Common myeloid progenitor, CD34-positive (primary cell): ENCODE measurements at regions not wholly inside any gene's neighbourhood (a gene's known extent, or its start where the extent isn't known, plus 50 kb on each side); places are given as distances from the start of the nearest gene placed in this dataset.

ENCODE experiments used
- CTCF ChIA-PET: fragments of 350-600 bp; sonication (Branson Sonifier 250); formaldehyde crosslinking; loops from one replicate; lab custom pipeline; 2021; ENCODE audit warnings: antibody characterized with exemption; lab: Charles Lee
- POLR2A ChIA-PET: fragments of 350-600 bp; sonication (Branson Sonifier 250); formaldehyde crosslinking; loops from one replicate; lab custom pipeline; 2021; ENCODE audit warnings: antibody characterized with exemption; lab: Charles Lee
- DNase-seq, 3 donors: peaks; one replicate each; pipeline versions ENCODE4 v3.0.0 to v3.0.0-alpha.2; 2013
- H3K27ac ChIP-seq, 2 experiments: 1 replicate in 1 of 2; 2 replicates in 1 of 2; pipeline ENCODE4 v1.7.0; 2013; ENCODE audit warnings: inconsistent platforms in 2 of 2, low read length in 2 of 2, mild to moderate bottlenecking in 2 of 2, low read depth in 1 of 2, moderate library complexity in 1 of 2; ENCODE audit not compliant: severe bottlenecking in 2 of 2, insufficient read depth in 1 of 2, poor library complexity in 1 of 2
- H3K27me3 ChIP-seq, 5 experiments: replicated peaks in 2 of 5; 1 replicate in 3 of 5; 2 replicates in 2 of 5; pipeline versions ENCODE4 v1.6.1 to v1.7.0; 2013; ENCODE audit warnings: low read length in 4 of 5, mild to moderate bottlenecking in 2 of 5, moderate library complexity in 2 of 5, inconsistent platforms in 1 of 5; ENCODE audit not compliant: insufficient read depth in 5 of 5, control insufficient read depth in 4 of 5
- H3K36me3 ChIP-seq, 4 experiments: 1 replicate in 2 of 4; 2 replicates in 2 of 4; pipeline versions ENCODE4 v1.6.1 to v1.7.0; 2013; ENCODE audit warnings: low read length in 3 of 4, control low read depth in 1 of 4, mild to moderate bottlenecking in 1 of 4; ENCODE audit not compliant: control insufficient read depth in 4 of 4, insufficient read depth in 4 of 4
- H3K4me1 ChIP-seq, 4 experiments: 1 replicate in 3 of 4; 2 replicates in 1 of 4; pipeline versions ENCODE4 v1.6.1 to v1.7.1; 2013; ENCODE audit warnings: low read length in 3 of 4, mild to moderate bottlenecking in 3 of 4, control low read depth in 1 of 4, inconsistent platforms in 1 of 4, moderate library complexity in 1 of 4; ENCODE audit not compliant: control insufficient read depth in 4 of 4, insufficient read depth in 4 of 4; ENCODE audit errors: control extremely low read depth in 1 of 4
- H3K4me3 ChIP-seq, 7 experiments: 1 replicate in 4 of 7; 2 replicates in 3 of 7; pipeline versions ENCODE4 v1.5.1 to v1.7.0; 2013; ENCODE audit warnings: mild to moderate bottlenecking in 7 of 7, low read length in 6 of 7, moderate library complexity in 6 of 7, inconsistent platforms in 2 of 7, low read depth in 2 of 7, control low read depth in 1 of 7; ENCODE audit not compliant: insufficient read depth in 4 of 7, control insufficient read depth in 1 of 7; ENCODE audit errors: extremely low read depth in 1 of 7
- H3K9me3 ChIP-seq, 5 experiments: 1 replicate in 4 of 5; 2 replicates in 1 of 5; pipeline versions ENCODE4 v1.6.1 to v1.7.1; 2013; ENCODE audit warnings: low read length in 4 of 5, mild to moderate bottlenecking in 2 of 5, inconsistent platforms in 1 of 5, low read depth in 1 of 5, moderate library complexity in 1 of 5; ENCODE audit not compliant: control insufficient read depth in 4 of 5, insufficient read depth in 2 of 5; ENCODE audit errors: control extremely low read depth in 1 of 5
- WGBS: methylation state at CpG from one replicate; pipeline ENCODE4 v1.1.5; 2013; ENCODE audit not compliant: insufficient coverage; 5-methylcytosine and 5-hydroxymethylcytosine counted together

DNA sequence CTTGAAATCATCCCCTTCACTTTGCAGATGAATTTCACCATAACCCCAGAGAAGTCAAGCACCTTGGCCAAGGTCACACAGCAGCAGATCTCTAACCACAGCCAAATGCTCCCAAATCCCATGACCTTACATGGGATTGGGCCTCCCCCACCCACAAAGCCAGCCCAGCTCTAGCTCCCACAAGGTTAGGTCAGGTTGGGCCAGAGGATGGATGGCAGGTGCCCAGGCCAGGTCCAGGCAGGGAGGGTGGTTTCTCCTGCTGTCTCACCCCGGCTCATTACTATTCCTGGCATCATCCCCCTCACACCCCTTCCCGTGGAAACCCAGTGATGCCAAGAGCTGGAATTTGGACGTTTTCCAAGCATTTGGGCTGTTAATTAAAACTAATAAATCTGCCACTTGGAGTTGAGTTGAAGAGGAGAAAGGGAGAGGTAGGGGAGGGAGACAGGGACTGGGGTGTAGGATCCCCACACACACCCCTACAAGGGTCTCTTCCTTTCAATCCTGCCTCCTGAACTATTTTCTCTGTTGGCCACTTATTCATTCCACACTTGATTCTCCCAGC lies 181.6 kb downstream of the TMEM132E start:
- POLR2A ChIA-PET = no interaction called here
- no peak overlapping the region for H3K4me3 ChIP-seq
- peaks cover 0 to 11% (median 5%) of the 10 kb centered on the region in 5 experiments for H3K27me3 ChIP-seq
- H3K36me3 ChIP-seq = no peaks in the 10 kb centered on the region
- CTCF ChIA-PET = no interaction called here
- peaks cover 0 to 2% (median 0%) of the 10 kb centered on the region in 4 experiments for H3K4me1 ChIP-seq
- WGBS = no CpG with 5 or more reads among the region's 3 CpGs
- no peaks in the 10 kb centered on the region for H3K9me3 ChIP-seq
- H3K27ac ChIP-seq = no peak overlapping the region
- DNase-seq = no peak

DNA sequence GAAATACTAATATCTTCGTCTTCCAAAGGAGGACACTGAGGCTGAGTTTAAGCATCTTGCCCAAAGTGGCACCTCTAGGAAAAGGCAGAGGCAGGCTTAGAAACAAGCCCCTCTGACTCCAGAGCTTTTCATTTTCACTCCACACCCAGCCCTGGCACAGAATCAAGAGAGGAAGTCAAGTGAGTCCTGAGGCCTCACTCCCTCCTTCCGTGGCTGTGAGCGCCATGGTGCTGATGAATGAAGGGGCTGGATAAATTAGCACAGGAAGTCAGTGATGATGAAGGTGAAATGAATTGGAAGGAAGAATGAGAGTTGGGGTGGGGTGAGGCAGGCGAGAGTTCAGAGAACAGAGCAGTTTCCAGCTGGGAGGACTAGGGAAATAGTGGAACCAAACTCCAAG lies 179.3 kb downstream of the TMEM132E start:
- 36% methylated on average over 2 of the region's 4 CpGs for WGBS
- Histone ChIP-seq H3K9me3 (no peaks in the 10 kb centered on the region), H3K27ac (no peak overlapping the region), H3K4me3 (no peak overlapping the region), H3K27me3 (peaks cover 0 to 15% (median 4%) of the 10 kb centered on the region in 5 experiments), H3K36me3 (no peaks in the 10 kb centered on the region), H3K4me1 (peaks cover 0 to 2% (median 0%) of the 10 kb centered on the region in 4 experiments)
- POLR2A ChIA-PET = no interaction called here
- DNase-seq = no peak
- CTCF ChIA-PET = interaction anchor here (0.6 kb wide), 1 partner anchor 815 kb away, joined by 3 read pairs; no protein-coding TSS in a partner anchor

DNA sequence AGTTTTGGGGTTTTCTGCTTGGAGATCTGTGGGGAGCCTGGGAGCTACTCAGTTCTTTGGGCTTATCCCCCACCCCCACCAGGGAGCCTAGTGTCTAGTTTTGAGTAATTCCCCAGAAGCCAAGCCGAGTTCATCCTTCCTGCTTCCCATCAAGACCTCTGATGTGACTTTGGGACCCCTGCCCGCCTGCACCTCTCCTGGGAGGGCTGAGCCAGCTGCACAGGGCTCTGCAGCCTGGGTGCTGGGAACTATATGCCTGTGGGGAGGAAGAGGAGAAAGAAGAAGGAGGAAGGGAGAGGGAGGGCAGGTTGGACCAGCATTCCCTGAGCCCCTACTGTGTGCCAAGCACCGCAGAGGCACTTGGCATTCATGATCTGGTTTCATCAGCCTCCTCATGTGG lies 178.9 kb downstream of the TMEM132E start:
- DNase-seq = no peak
- Histone ChIP-seq H3K4me1 (peaks cover 0 to 2% (median 0%) of the 10 kb centered on the region in 4 experiments), H3K36me3 (no peaks in the 10 kb centered on the region), H3K27ac (no peak overlapping the region), H3K4me3 (no peak overlapping the region), H3K9me3 (no peaks in the 10 kb centered on the region), H3K27me3 (peaks cover 0 to 12% (median 6%) of the 10 kb centered on the region in 5 experiments)
- WGBS = 89% methylated on average over 1 of the region's 3 CpGs
- ChIA-PET CTCF (interaction anchor here (0.6 kb wide), 1 partner anchor 815 kb away, joined by 3 read pairs; no protein-coding TSS in a partner anchor), POLR2A (no interaction called here)

DNA sequence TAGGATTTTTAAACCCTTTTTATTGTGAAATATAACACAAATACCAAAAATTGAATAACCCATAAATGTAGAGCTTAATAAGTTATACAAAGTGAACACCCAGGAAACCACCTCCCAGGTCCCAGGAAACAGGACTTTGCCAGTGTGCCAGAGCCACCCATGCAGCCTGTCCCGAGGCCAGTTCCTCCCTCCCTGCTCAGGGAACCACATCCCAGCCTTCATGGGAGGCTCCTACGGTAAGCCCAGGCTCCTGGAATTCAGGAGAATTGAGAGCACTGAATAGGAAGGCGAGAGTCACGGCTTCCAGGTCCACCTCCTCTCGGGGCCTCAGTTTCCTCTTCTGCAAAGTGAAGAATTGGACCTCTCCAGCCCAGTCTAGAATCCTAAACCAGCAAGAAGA lies 178.2 kb downstream of the TMEM132E start:
- no peak for DNase-seq
- ChIA-PET CTCF (no interaction called here), POLR2A (no interaction called here)
- 100% methylated on average over 1 of the region's 5 CpGs for WGBS
- H3K27me3 ChIP-seq = peaks cover 0 to 13% (median 7%) of the 10 kb centered on the region in 5 experiments
- peaks cover 0 to 2% (median 0%) of the 10 kb centered on the region in 4 experiments for H3K4me1 ChIP-seq
- no peak overlapping the region for H3K4me3 ChIP-seq
- no peaks in the 10 kb centered on the region for H3K36me3 ChIP-seq
- H3K27ac ChIP-seq = no peak overlapping the region
- no peaks in the 10 kb centered on the region for H3K9me3 ChIP-seq

DNA sequence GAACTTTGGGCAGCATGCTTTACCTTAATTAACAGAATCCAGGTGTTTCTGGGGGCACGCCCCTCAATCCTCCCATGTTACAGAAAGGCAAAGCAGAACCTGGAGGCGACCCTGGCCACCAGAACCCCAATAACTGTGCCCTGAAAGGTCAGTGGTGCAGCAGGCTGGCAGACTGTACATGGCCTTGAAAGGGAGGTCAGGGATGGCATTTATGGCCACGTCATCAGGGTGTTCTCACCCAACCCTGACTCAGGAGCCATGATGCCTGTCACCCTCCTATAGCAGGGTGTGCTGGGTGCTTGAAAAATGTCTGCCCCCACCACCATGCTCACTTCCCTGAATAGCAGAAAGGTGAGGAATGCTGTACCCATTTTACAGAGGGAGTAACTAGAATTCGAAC lies 177.7 kb downstream of the TMEM132E start:
- Histone ChIP-seq H3K27me3 (peaks cover 0 to 13% (median 7%) of the 10 kb centered on the region in 5 experiments), H3K36me3 (no peaks in the 10 kb centered on the region), H3K4me3 (no peak overlapping the region), H3K27ac (no peak overlapping the region), H3K9me3 (peaks cover 0 to 1% (median 0%) of the 10 kb centered on the region in 5 experiments), H3K4me1 (peaks cover 0 to 2% (median 0%) of the 10 kb centered on the region in 4 experiments)
- CTCF ChIA-PET = no interaction called here
- DNase-seq = no peak
- 100% methylated on average over 1 of the region's 4 CpGs for WGBS
- POLR2A ChIA-PET = no interaction called here

DNA sequence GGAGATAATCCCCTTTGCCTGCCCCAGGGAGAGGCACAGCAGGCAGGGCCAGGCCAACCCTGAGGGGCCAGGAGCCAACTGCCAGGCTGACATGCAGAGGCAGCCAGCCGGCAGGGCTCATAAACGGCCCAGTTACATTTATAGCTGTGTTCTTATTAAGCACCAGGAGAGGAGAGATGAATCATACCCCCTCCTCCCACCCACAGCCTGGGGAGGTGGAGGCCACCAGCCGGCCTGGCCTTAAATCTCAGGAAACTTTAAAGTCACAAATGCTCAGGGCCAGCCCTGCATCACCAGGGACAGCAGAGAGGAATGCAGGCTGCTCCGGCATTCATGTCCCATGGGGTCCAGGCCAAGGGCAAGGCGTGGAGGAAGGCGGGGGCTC lies 177.2 kb downstream of the TMEM132E start:
- POLR2A ChIA-PET = no interaction called here
- WGBS = 74% methylated on average over 4 of the region's 6 CpGs
- CTCF ChIA-PET = no interaction called here

DNA sequence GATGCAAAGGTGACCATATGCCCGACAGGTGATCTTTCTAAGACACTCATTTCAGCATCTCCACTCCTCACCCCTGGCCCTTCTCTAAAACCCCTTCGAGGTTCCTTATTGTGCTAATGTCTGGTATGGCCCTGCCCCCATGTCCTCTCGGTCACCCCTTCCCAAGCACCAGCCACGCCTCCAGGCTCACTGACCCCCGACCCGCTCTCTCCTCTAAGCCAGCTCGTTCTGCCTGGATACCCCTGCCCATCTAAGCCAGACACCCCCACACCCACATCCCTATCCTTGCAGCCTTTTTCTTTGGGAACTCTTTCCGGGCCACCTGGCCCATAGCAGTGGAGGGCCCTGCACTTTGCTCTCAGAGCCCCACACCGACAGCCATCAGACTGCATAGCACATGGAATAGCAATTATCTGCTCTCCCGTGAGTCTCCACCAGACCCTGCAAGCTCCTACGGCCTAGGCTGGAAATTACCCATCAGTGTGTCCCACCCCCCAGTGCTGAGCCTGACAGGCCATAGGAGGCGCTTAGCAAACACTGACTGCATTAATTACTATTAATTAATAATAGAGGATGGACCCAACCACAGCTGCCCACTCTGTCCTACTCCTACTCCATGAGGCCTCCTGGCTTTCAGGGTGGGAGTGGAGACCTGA lies 176.7 kb downstream of the TMEM132E start:
- Histone ChIP-seq H3K4me1 (peaks cover 0 to 2% (median 0%) of the 10 kb centered on the region in 4 experiments), H3K36me3 (no peaks in the 10 kb centered on the region), H3K4me3 (no peak overlapping the region), H3K9me3 (peaks cover 0 to 5% (median 0%) of the 10 kb centered on the region in 5 experiments), H3K27ac (no peak overlapping the region), H3K27me3 (peaks cover 0 to 16% (median 7%) of the 10 kb centered on the region in 5 experiments)
- WGBS = 76% methylated on average over 7 of the region's 12 CpGs
- DNase-seq = no peak
- ChIA-PET CTCF (no interaction called here), POLR2A (no interaction called here)

More for the DNA sequence above, 177.2 kb downstream of the TMEM132E start:
- Histone ChIP-seq H3K27ac (no peak overlapping the region), H3K9me3 (peaks cover 0 to 5% (median 0%) of the 10 kb centered on the region in 5 experiments), H3K27me3 (peaks cover 0 to 13% (median 7%) of the 10 kb centered on the region in 5 experiments), H3K36me3 (no peaks in the 10 kb centered on the region), H3K4me3 (no peak overlapping the region), H3K4me1 (peaks cover 0 to 2% (median 0%) of the 10 kb centered on the region in 4 experiments)
- no peak for DNase-seq
